Stimulated activated naive B cell treated with anti-CD40 and anti-IgM and Interleukin-4, amounts not matched to agents 10 μg/mL and 1 μg/mL and 100 μg/mL, for 72 hours (primary cell): ENCODE measurements at regions not wholly inside any gene's neighbourhood (a gene's known extent, or its start where the extent isn't known, plus 50 kb on each side); places are given as distances from the start of the nearest gene placed in this dataset.
"Not testable (repeated sequence)": the region's sequence is repeated elsewhere in the genome, so short reads cannot be mapped to it uniquely, and the experiment has no call there.

Experiments
- ATAC-seq, 2 donors: fragments of 150-1000 bp; cut with Tn5 transposase; replicated peaks; 2 replicates each; pipeline ENCODE4 v1.10.0; 2021; ENCODE audit warnings: moderate library complexity in 1 of 2
- DNase-seq: peaks from one replicate; pipeline ENCODE4 v3.0.0; 2021
- H3K27ac Mint-ChIP-seq: one replicate; pipeline ENCODE4 v1.8.0; 2022; ENCODE audit warnings: mild to moderate bottlenecking, mixed read lengths
- H3K27me3 Mint-ChIP-seq, 2 donors: one replicate each; pipeline ENCODE4 v1.8.0; 2022; ENCODE audit warnings: mixed read lengths in 2 of 2
- H3K36me3 Mint-ChIP-seq, 2 donors: one replicate each; pipeline ENCODE4 v1.8.0; 2022; ENCODE audit warnings: mixed read lengths in 2 of 2, mild to moderate bottlenecking in 1 of 2
- H3K4me1 Mint-ChIP-seq, 2 donors: one replicate each; pipeline ENCODE4 v1.8.0; 2022; ENCODE audit warnings: mixed read lengths in 2 of 2, mild to moderate bottlenecking in 1 of 2
- H3K4me3 Mint-ChIP-seq, 2 donors: one replicate each; pipeline ENCODE4 v1.8.0; 2022; ENCODE audit warnings: mild to moderate bottlenecking in 2 of 2, mixed read lengths in 2 of 2, moderate library complexity in 1 of 2
- H3K9me3 Mint-ChIP-seq, 2 donors: one replicate each; pipeline ENCODE4 v1.8.0; 2022; ENCODE audit warnings: mixed read lengths in 2 of 2, mild to moderate bottlenecking in 1 of 2

DNA sequence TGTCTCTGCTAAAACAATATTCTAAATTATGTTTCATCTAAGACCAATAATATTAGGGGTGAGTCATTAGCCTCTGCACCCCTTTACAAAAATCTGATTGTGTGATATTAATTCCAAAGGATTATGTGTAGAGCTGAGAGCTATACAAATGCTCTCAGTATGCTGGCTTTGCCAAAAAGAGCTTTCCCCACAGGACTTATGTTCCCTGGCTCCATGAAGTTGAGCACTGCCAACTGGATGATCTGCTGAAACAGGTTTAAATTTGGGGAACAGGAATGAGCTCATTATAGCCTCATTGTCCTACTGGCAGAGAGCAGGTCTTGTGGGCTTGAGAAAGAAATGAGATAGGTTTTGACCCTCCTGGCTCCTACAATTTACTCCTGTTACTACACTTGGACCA is 347.8 kb upstream of the LMCD1 start:
- no peak overlapping the region for H3K27ac Mint-ChIP-seq

DNA sequence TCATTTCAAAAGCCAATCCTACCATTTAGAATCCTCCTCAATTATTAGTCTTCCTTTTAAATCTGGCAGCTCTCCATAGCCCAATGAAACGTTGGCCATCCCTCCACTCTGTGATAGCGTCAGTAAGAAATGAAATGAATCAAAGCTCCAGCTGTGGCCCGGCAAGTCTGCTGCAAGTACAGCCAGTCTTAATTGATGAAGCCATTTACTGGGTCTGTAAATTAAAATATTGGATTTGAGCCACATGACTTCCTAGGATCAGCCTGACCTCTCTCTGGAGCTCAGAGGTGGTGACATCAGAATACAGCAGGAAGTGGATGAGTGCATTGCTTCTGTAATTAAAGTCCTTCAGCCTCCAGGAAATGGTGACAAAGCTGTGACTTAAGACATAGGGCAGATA is 347.0 kb upstream of the LMCD1 start:
- H3K36me3 Mint-ChIP-seq, result no peaks in the 10 kb centered on the region
- no peaks in the 10 kb centered on the region for H3K27me3 Mint-ChIP-seq
- ATAC-seq, result no peak
- no peak overlapping the region for H3K27ac Mint-ChIP-seq
- H3K9me3 Mint-ChIP-seq, result no peaks in the 10 kb centered on the region
- H3K4me1 Mint-ChIP-seq, result no peaks in the 10 kb centered on the region
- no peak for DNase-seq
- no peak overlapping the region for H3K4me3 Mint-ChIP-seq

More for the DNA sequence above, 347.8 kb upstream of the LMCD1 start:
- Mint-ChIP-seq H3K4me3 (no peak overlapping the region), H3K4me1 (no peaks in the 10 kb centered on the region), H3K27me3 (no peaks in the 10 kb centered on the region), H3K36me3 (no peaks in the 10 kb centered on the region), H3K9me3 (no peaks in the 10 kb centered on the region)
- DNase-seq, result no peak
- ATAC-seq, result no peak

DNA sequence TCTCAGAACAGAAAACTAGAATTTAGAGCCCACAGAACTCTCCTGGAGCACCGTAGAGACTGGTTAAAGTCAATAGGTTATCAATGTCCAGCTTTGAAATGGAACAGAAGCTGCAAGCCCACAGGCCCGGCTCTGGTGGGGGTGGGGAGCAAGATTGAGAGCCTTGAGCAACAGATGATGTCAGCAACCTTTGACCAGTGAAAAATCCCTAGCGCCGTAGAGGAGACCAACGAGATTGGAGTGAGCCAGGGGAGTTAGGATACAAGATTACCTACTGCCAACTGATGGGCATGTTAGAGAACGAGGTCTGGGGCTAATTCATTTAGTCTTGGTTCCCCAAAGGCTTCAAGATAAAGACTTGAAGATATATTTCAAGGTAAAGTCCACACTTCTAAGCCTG is 345.5 kb upstream of the LMCD1 start:
- Mint-ChIP-seq H3K27ac (no peak overlapping the region), H3K9me3 (no peaks in the 10 kb centered on the region), H3K36me3 (no peaks in the 10 kb centered on the region), H3K4me3 (no peak overlapping the region), H3K4me1 (no peaks in the 10 kb centered on the region), H3K27me3 (no peaks in the 10 kb centered on the region)
- DNase-seq (no peak), ATAC-seq (no peak)

DNA sequence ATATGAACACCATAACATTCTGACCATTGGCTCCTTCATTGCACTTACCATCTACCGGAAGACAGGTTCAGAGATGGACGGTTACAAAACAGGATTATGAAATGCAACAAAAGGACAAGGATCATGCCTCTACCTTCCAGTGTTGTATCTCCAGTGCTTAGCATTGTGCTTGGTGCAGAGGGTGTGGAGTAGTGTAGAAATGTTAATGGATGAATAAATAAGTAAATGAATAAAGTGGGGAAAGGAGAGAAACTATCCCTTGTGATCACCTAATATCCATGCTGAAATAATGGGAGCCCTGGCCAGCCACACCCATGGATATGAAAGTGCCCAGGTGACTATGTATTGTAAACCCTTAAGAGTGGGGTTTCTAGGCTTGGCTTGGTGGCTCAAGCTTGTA is 344.8 kb upstream of the LMCD1 start:
- no peak for DNase-seq
- no peak overlapping the region for H3K4me3 Mint-ChIP-seq
- no peak for ATAC-seq
- no peaks in the 10 kb centered on the region for H3K4me1 Mint-ChIP-seq
- no peaks in the 10 kb centered on the region for H3K27me3 Mint-ChIP-seq
- H3K9me3 Mint-ChIP-seq, result no peaks in the 10 kb centered on the region
- H3K36me3 Mint-ChIP-seq, result no peaks in the 10 kb centered on the region
- H3K27ac Mint-ChIP-seq, result no peak overlapping the region

DNA sequence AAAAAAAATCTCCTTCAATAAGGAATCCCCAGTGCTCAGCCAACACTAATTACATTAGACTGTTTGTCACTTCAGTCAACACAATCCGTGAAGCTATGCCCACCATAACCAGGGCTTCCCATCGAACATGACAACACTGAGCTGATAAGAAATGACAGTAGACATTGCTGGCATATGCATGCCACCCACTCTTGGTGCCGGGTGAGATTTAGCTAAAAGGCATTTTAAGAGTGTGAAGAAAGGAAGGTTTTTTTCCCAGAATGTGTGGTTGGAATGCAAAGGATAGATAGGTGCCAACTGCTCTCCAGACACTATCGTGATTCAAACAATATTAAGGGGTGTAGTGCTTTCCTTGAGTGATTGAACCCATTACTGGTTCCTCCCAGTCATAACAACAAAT is 344.0 kb upstream of the LMCD1 start:
- Mint-ChIP-seq H3K27ac (no peak overlapping the region), H3K27me3 (no peaks in the 10 kb centered on the region), H3K4me1 (no peaks in the 10 kb centered on the region), H3K9me3 (no peaks in the 10 kb centered on the region), H3K36me3 (no peaks in the 10 kb centered on the region), H3K4me3 (no peak overlapping the region)
- ATAC-seq (no peak), DNase-seq (no peak)

DNA sequence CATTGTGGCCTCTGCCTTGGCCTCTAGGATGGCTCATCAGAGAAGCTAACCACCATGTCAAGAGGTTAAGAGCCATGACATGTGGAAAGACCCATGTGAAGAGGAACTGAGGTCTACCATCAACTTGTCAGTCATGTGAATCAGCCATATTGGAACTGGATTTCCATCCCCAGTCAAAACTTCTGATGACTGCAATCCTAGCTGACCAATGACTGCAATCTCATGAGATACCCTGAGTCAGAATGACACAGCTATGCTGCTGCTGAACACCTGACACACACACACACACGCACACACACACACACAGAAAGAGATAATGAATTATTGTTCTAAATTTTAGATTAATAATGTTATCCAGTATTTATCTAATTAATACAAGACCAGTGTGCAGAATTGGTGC is 337.5 kb upstream of the LMCD1 start:
- H3K4me3 Mint-ChIP-seq, result no peak overlapping the region
- no peak for ATAC-seq
- no peaks in the 10 kb centered on the region for H3K4me1 Mint-ChIP-seq
- H3K27me3 Mint-ChIP-seq, result no peaks in the 10 kb centered on the region
- H3K27ac Mint-ChIP-seq, result no peak overlapping the region
- H3K9me3 Mint-ChIP-seq, result peaks cover 4 to 5% of the 10 kb centered on the region in 2 donors
- no peak for DNase-seq
- H3K36me3 Mint-ChIP-seq, result no peaks in the 10 kb centered on the region

DNA sequence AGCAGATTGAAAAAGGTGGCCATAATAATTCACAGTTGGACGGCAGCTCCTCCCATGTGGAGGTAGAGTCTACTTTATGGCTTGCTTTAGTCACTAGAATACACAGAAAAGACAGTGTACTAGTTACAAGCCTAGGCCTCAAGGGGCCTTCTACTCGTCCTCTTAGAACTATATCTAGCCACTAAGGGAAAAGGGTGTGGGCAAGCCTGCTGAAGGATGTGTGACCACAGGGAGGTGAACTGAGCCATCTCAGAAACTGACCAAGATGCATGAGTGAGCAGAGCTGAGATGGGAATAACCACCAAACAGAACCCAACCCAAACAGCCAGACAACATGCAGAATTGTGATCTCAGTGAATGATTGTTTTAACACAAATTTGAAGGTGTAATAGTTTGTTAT is 335.6 kb upstream of the LMCD1 start:
- Mint-ChIP-seq H3K36me3 (no peaks in the 10 kb centered on the region), H3K9me3 (peaks cover 4 to 5% of the 10 kb centered on the region in 2 donors), H3K27ac (no peak overlapping the region), H3K4me3 (no peak overlapping the region), H3K4me1 (no peaks in the 10 kb centered on the region), H3K27me3 (no peaks in the 10 kb centered on the region)
- DNase-seq (no peak), ATAC-seq (no peak)

DNA sequence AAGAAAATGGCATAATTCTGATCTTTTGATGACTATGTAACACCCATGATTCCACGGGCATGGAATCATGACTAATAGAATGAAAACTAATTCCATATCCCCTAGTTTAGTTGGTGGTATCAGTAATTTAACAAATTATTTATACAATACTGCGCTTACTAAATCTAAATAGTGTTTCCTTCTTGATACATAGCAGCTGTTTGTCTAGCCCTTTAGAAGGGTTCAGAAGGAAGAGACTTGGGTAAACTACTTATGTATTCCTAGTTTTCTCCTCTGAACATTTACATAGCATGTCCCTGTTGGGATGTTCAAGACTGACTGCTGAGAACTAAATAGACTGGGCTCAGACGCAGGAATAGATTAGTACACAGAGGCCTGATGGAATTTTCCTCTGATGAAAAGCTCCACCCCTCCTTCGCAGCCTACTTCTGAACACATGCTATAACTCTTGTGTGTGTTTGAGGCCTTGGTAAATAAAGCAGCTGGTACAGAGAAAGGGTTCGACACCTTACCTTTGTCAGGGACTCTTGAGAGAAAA is 330.6 kb upstream of the LMCD1 start:
- H3K9me3 Mint-ChIP-seq, result peaks cover 0 to 2% of the 10 kb centered on the region in 2 donors
- DNase-seq, result no peak
- H3K36me3 Mint-ChIP-seq, result no peaks in the 10 kb centered on the region
- no peaks in the 10 kb centered on the region for H3K4me1 Mint-ChIP-seq
- no peak for ATAC-seq
- H3K27ac Mint-ChIP-seq, result no peak overlapping the region
- no peak overlapping the region for H3K4me3 Mint-ChIP-seq
- H3K27me3 Mint-ChIP-seq, result no peaks in the 10 kb centered on the region

DNA sequence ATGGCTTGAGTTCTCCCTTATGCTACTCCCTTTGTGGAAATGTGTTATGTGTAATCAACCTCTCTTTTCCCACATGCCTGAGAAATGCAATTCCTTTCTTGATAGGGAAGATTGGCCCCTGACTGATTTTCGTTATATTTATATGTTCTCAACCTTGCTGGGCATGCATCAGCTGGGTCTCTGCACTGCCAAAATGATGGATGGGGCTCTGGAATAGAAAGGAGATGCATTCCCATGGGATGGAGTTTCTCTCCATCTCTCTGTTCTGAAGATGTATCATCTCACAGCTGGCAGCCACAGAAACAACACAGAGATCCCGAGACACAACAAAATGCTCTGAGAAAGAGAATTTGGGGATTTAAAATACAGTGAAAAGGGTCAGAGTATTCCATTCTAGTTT is 327.7 kb upstream of the LMCD1 start:
- H3K4me3 Mint-ChIP-seq, result no peak overlapping the region
- H3K27me3 Mint-ChIP-seq, result no peaks in the 10 kb centered on the region
- ATAC-seq (no peak), DNase-seq (no peak)
- H3K9me3 Mint-ChIP-seq, result peaks cover 0 to 1% of the 10 kb centered on the region in 2 donors
- no peaks in the 10 kb centered on the region for H3K36me3 Mint-ChIP-seq
- no peak overlapping the region for H3K27ac Mint-ChIP-seq
- H3K4me1 Mint-ChIP-seq, result no peaks in the 10 kb centered on the region

DNA sequence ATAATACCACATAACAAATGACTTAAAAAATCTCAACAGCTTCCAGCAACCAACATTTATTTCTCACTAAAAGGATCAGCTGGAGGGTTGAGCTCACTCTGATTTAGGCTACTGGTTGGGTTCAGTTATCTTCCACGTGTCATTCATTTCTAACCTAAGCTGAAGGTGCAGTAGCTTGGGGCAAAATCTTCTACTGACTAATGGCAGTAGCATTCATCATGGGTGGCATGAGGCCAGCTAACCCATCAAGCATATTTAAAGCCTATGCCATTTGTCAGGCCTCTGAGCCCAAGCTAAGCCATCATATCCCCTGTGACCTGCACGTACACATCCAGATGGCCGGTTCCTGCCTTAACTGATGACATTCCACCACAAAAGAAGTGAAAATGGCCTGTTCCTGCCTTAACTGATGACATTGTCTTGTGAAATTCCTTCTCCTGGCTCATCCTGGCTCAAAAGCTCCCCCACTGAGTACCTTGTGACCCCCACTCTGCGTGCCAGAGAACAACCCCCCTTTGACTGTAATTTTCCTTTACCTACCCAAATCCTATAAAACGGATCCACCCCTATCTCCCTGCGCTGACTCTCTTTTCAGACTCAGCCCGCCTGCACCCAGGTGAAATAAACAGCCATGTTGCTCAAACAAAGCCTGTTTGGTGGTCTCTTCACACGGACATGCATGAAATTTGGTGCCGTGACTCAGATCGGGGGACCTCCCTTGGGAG is 324.7 kb upstream of the LMCD1 start:
- ATAC-seq, DNase-seq: not testable (repeated sequence)

DNA sequence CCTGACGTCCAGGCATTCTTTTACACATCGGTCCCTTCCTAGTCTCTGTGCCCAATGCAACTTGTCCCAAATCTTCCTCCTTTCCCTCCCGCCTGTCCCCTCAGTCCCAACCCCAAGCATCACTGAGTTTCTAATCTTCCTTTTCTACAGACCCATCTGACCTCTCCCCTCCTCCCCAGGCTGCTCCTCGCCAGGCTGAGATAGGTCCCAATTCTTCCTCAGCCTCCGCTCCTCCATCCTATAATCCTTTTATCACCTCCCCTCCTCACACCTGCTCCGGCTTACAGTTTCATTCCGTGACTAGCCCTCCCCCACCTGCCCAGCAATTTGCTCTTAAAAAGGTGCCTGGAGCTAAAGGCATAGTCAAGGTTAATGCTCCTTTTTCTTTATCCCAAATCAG is 323.1 kb upstream of the LMCD1 start:
- not testable (repeated sequence) for H3K9me3 Mint-ChIP-seq, ATAC-seq, DNase-seq, H3K4me1 Mint-ChIP-seq, H3K27me3 Mint-ChIP-seq, H3K36me3 Mint-ChIP-seq, H3K27ac Mint-ChIP-seq, H3K4me3 Mint-ChIP-seq

More for the DNA sequence above, 324.7 kb upstream of the LMCD1 start:
- not testable (repeated sequence) for H3K4me1 Mint-ChIP-seq, H3K9me3 Mint-ChIP-seq, H3K27ac Mint-ChIP-seq, H3K4me3 Mint-ChIP-seq, H3K36me3 Mint-ChIP-seq, H3K27me3 Mint-ChIP-seq

DNA sequence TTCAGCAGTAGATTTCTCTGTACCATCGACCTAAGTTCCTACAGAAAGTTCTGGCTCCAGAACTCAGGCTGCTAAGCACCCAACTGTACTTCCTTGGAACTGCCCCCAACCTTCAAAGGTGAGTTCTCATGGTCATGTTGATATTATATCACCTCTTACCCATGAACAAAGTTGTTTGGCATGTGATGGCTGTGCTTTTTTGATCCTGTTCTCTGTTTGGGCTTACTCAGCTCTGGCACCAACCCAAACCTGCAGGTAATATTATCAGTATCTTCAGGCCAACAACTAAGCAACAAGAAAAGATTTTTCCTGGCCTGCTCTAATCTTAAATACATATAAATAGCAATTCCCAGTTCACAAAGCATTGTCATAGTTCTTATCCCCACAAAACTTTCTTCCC is 318.7 kb upstream of the LMCD1 start:
- no peaks in the 10 kb centered on the region for H3K27me3 Mint-ChIP-seq

DNA sequence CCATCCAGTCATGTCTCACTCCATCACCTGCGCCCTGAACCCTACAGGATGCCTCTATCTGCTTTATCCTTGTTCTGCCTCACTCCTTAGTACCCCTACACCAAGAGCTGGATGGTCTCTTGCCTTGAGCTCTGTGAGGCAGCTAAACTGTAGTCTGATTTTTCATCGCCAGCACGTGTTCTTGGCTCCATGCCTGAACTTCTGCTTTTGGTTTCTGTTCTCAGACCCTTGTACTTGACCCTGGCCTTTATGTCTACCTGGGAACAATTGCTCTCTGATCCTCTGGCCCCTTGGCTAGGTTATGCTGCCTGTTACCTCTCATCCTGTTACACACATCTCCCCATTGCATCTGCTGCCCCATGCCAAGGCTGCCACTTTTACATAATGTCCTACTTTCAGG is 318.0 kb upstream of the LMCD1 start:
- Mint-ChIP-seq H3K27ac (no peak overlapping the region), H3K9me3 (peaks cover 0 to 2% of the 10 kb centered on the region in 2 donors), H3K4me3 (no peak overlapping the region), H3K36me3 (no peaks in the 10 kb centered on the region), H3K4me1 (peaks cover 4 to 7% of the 10 kb centered on the region in 2 donors), H3K27me3 (no peaks in the 10 kb centered on the region)
- peak in 1 of 2 donors; percentile 44 for ATAC-seq
- no peak for DNase-seq

More for the DNA sequence above, 318.7 kb upstream of the LMCD1 start:
- DNase-seq, result no peak
- Mint-ChIP-seq H3K4me3 (no peak overlapping the region), H3K36me3 (no peaks in the 10 kb centered on the region), H3K27ac (no peak overlapping the region), H3K9me3 (peaks cover 0 to 3% of the 10 kb centered on the region in 2 donors), H3K4me1 (peaks cover 4 to 7% of the 10 kb centered on the region in 2 donors)
- no peak for ATAC-seq

DNA sequence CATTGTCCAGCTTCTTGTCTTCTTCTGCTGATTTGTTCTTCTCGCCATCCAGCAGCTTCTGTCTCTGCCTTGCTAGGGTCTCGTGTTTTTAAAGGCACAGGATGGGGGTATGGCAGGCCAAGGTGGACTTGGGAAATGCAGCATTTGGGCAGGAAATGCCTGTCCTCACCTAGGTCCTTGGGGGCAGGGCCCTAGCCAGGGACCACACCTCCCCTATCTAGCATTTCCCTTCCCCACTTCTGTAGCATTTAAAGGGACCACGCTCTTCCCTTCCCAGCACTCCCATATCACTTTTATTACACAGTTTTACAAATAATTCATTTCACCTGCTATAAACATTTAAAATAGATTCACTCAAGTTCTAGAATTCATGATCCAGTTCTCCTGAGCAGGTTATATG is 315.4 kb upstream of the LMCD1 start:
- Mint-ChIP-seq H3K9me3 (peaks cover 2 to 7% of the 10 kb centered on the region in 2 donors), H3K27me3 (no peaks in the 10 kb centered on the region), H3K4me1 (peaks cover 4 to 7% of the 10 kb centered on the region in 2 donors), H3K27ac (no peak overlapping the region), H3K36me3 (no peaks in the 10 kb centered on the region), H3K4me3 (no peak overlapping the region)
- ATAC-seq (no peak), DNase-seq (no peak)

DNA sequence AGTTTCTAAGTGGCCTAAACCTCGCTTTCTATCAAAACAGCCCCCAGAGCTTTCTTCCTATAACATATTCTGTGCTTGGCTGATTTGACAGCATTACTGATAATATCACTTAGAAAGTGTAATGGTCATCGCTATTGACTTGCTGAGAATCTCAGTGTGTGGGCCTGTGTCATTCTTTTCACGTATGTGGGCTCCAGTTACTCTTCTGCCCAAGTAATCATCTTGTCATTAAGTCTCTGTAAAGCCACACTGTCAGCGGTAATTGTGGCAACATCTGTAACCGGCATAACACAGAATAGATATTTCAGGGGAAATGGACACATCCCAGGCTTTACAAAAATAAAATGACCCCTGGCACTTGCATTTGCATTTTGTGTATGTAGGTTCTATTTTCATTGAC is 313.6 kb upstream of the LMCD1 start:
- H3K4me1 Mint-ChIP-seq, result peaks cover 4 to 7% of the 10 kb centered on the region in 2 donors
- ATAC-seq, result no peak
- DNase-seq, result no peak
- no peak overlapping the region for H3K4me3 Mint-ChIP-seq
- no peaks in the 10 kb centered on the region for H3K27me3 Mint-ChIP-seq
- H3K27ac Mint-ChIP-seq, result no peak overlapping the region
- peaks cover 11 to 19% of the 10 kb centered on the region in 2 donors for H3K9me3 Mint-ChIP-seq
- H3K36me3 Mint-ChIP-seq, result peaks cover 0 to 5% of the 10 kb centered on the region in 2 donors
